Activated T-cell treated with anti-CD3 and anti-CD28 coated beads for 48 hours (primary cell): ENCODE measurements at regions not wholly inside any gene's neighbourhood (a gene's known extent, or its start where the extent isn't known, plus 50 kb on each side); places are given as distances from the start of the nearest gene placed in this dataset.

ENCODE experiments used
- DNase-seq: peaks from one replicate; pipeline ENCODE4 v3.0.0-alpha.2; 2020; ENCODE audit warnings: low read depth

GRCh38 chrX:38991656-38992440 is 190.6 kb downstream of the MID1IP1 start:
- DNase-seq, result no peak

GRCh38 chrX:38992441-38993096 is 191.3 kb downstream of the MID1IP1 start:
- no peak for DNase-seq

GRCh38 chrX:38993500-38993899 is 192.2 kb downstream of the MID1IP1 start:
- DNase-seq, result no peak

GRCh38 chrX:38999099-38999498 is 197.8 kb downstream of the MID1IP1 start:
- no peak for DNase-seq

GRCh38 chrX:38999967-39000745 is 198.9 kb downstream of the MID1IP1 start:
- DNase-seq, result no peak

- DNase-seq, result no peak
Observed at GRCh38 chrX:39000802-39001201, 199.5 kb downstream of the MID1IP1 start.

- no peak for DNase-seq
Observed at GRCh38 chrX:39002466-39002865, 201.2 kb downstream of the MID1IP1 start.

- no peak for DNase-seq
Observed at GRCh38 chrX:39008549-39008948, 207.3 kb downstream of the MID1IP1 start.

GRCh38 chrX:39011454-39012221 is 210.4 kb downstream of the MID1IP1 start:
- no peak for DNase-seq

GRCh38 chrX:39012621-39013111 is 211.4 kb downstream of the MID1IP1 start:
- DNase-seq, result no peak

GRCh38 chrX:39016556-39016955 is 215.3 kb downstream of the MID1IP1 start:
- no peak for DNase-seq

- no peak for DNase-seq
Observed at GRCh38 chrX:39017077-39017476, 215.8 kb downstream of the MID1IP1 start.

- DNase-seq, result no peak
Observed at GRCh38 chrX:39017716-39018115, 216.5 kb downstream of the MID1IP1 start.

- no peak for DNase-seq
Observed at GRCh38 chrX:39018541-39018940, 217.3 kb downstream of the MID1IP1 start.

- no peak for DNase-seq
Observed at GRCh38 chrX:39019056-39019455, 217.8 kb downstream of the MID1IP1 start.

- DNase-seq, result no peak
Observed at GRCh38 chrX:39020051-39020669, 218.9 kb downstream of the MID1IP1 start.

GRCh38 chrX:39022106-39022505 is 220.8 kb downstream of the MID1IP1 start:
- no peak for DNase-seq

- no peak for DNase-seq
Observed at GRCh38 chrX:39029221-39029620, 228.0 kb downstream of the MID1IP1 start.

- no peak for DNase-seq
Observed at GRCh38 chrX:39030636-39031035, 229.4 kb downstream of the MID1IP1 start.

- no peak for DNase-seq
Observed at GRCh38 chrX:39039890-39040289, 238.6 kb downstream of the MID1IP1 start.

- DNase-seq, result no peak
Observed at GRCh38 chrX:39043838-39044550, 242.7 kb downstream of the MID1IP1 start.
